Calu3 (cell line): ENCODE measurements at regions not wholly inside any gene's neighbourhood (a gene's known extent, or its start where the extent isn't known, plus 50 kb on each side); places are given as distances from the start of the nearest gene placed in this dataset.

ENCODE experiments used
- BruUV-seq: library from RNA; stranded (reverse); fragments of 400-500 nt; replicated peaks from 2 replicates; lab custom pipeline; 2021; lab: Mats Ljungman, UMichigan
- CTCF ChIA-PET: fragments of 300-600 bp; sonication (Branson Sonifier 250); formaldehyde crosslinking; loops from one replicate; lab custom pipeline; 2022; ENCODE audit warnings: antibody characterized with exemption; lab: Charles Lee
- DNase-seq: peaks from one replicate; pipeline ENCODE4 v3.0.0; 2022
- H3K27ac Mint-ChIP-seq: one replicate; pipeline ENCODE4 v1.8.0; 2022; ENCODE audit warnings: mixed read lengths; ENCODE audit not compliant: unreplicated experiment
- H3K27me3 Mint-ChIP-seq: one replicate; pipeline ENCODE4 v1.8.0; 2022; ENCODE audit warnings: mixed read lengths; ENCODE audit not compliant: unreplicated experiment
- H3K36me3 Mint-ChIP-seq: one replicate; pipeline ENCODE4 v1.8.0; 2022; ENCODE audit warnings: mild to moderate bottlenecking, moderate library complexity, mixed read lengths; ENCODE audit not compliant: insufficient read depth, unreplicated experiment
- H3K4me1 Mint-ChIP-seq: one replicate; pipeline ENCODE4 v1.8.0; 2022; ENCODE audit warnings: mild to moderate bottlenecking, low read depth, mixed read lengths; ENCODE audit not compliant: unreplicated experiment
- H3K4me3 Mint-ChIP-seq: one replicate; pipeline ENCODE4 v1.8.0; 2022; ENCODE audit warnings: mild to moderate bottlenecking, low read depth, moderate library complexity, mixed read lengths; ENCODE audit not compliant: unreplicated experiment
- H3K9me3 Mint-ChIP-seq: one replicate; pipeline ENCODE4 v1.8.0; 2022; ENCODE audit warnings: low read depth, mixed read lengths; ENCODE audit not compliant: unreplicated experiment
- CTCF ChIP-seq: fragments of 200-600 bp; IDR thresholded peaks from one replicate; pipeline ENCODE4 v1.8.0; 2022; ENCODE audit warnings: antibody characterized with exemption; ENCODE audit not compliant: unreplicated experiment
- intact Hi-C: fragments of 100-400 bp; cut with micrococcal nuclease; formaldehyde crosslinking; loops from one replicate; pipeline ENCODE4 v1.10.0; 2022; ENCODE audit not compliant: unreplicated experiment

- no peaks in the 10 kb centered on the region for H3K27me3 Mint-ChIP-seq
- TF ChIP-seq CTCF: no peak
- H3K4me1 Mint-ChIP-seq: no peaks in the 10 kb centered on the region
- CTCF ChIA-PET: no interaction called here
- no peak overlapping the region for H3K4me3 Mint-ChIP-seq
- no peaks in the 10 kb centered on the region for H3K36me3 Mint-ChIP-seq
- H3K27ac Mint-ChIP-seq: no peak overlapping the region
- no peaks in the 10 kb centered on the region for H3K9me3 Mint-ChIP-seq
- no peak for DNase-seq
- intact Hi-C loops: no loop called here
- no TSS peak for BruUV-seq
Observed at GRCh38 chr11:104791896-104792295, 106.4 kb downstream of the CASP12 start.

- H3K27ac Mint-ChIP-seq: no peak overlapping the region
- no peak for DNase-seq
- H3K9me3 Mint-ChIP-seq: peaks cover 4% of the 10 kb centered on the region
- intact Hi-C loops: no loop called here
- H3K27me3 Mint-ChIP-seq: no peaks in the 10 kb centered on the region
- no peaks in the 10 kb centered on the region for H3K36me3 Mint-ChIP-seq
- no peak for TF ChIP-seq CTCF
- H3K4me1 Mint-ChIP-seq: no peaks in the 10 kb centered on the region
- H3K4me3 Mint-ChIP-seq: no peak overlapping the region
- no TSS peak for BruUV-seq
- CTCF ChIA-PET: no interaction called here
Observed at GRCh38 chr11:104784684-104785460, 113.4 kb downstream of the CASP12 start.

- no peaks in the 10 kb centered on the region for H3K36me3 Mint-ChIP-seq
- H3K27ac Mint-ChIP-seq: no peak overlapping the region
- intact Hi-C loops: no loop called here
- no peak for TF ChIP-seq CTCF
- peaks cover 4% of the 10 kb centered on the region for H3K9me3 Mint-ChIP-seq
- no peaks in the 10 kb centered on the region for H3K27me3 Mint-ChIP-seq
- DNase-seq: no peak
- CTCF ChIA-PET: no interaction called here
- no TSS peak for BruUV-seq
- H3K4me3 Mint-ChIP-seq: no peak overlapping the region
- H3K4me1 Mint-ChIP-seq: no peaks in the 10 kb centered on the region
Observed at GRCh38 chr11:104783241-104783640, 115.0 kb downstream of the CASP12 start.

- CTCF ChIA-PET: no interaction called here
- H3K9me3 Mint-ChIP-seq: peaks cover 4% of the 10 kb centered on the region
- H3K4me3 Mint-ChIP-seq: no peak overlapping the region
- BruUV-seq: no TSS peak
- H3K36me3 Mint-ChIP-seq: no peaks in the 10 kb centered on the region
- no peak for DNase-seq
- intact Hi-C loops: no loop called here
- H3K4me1 Mint-ChIP-seq: no peaks in the 10 kb centered on the region
- H3K27me3 Mint-ChIP-seq: no peaks in the 10 kb centered on the region
- H3K27ac Mint-ChIP-seq: no peak overlapping the region
- no peak for TF ChIP-seq CTCF
Observed at GRCh38 chr11:104782377-104782754, 115.9 kb downstream of the CASP12 start.
